ENCODE measurements at regions not wholly inside any gene's neighbourhood (a gene's known extent, or its start where the extent isn't known, plus 50 kb on each side); places are given as distances from the start of the nearest gene placed in this dataset.

GRCh38 chr3:187926620-187927019 lies 181.4 kb upstream of the BCL6 start:
- no peaks in the 10 kb centered on the region for H3K36me3 Mint-ChIP-seq (ENCODE audit: insufficient read depth, unreplicated experiment)
- DNase-seq: no peak
- H3K36me3 ChIP-seq (ENCODE audit: control insufficient read depth, insufficient read depth, low read length): no peaks in the 10 kb centered on the region; the same call in 1 of the 2 replicates
- H3K4me3 ChIP-seq (ENCODE audit: low read depth, low read length): no peak overlapping the region
- intact Hi-C loops (cut with micrococcal nuclease; ENCODE audit: unreplicated experiment): no loop called here
- no peaks in the 10 kb centered on the region; the same call in 1 of the 2 replicates for H3K9me3 ChIP-seq
- no peaks in the 10 kb centered on the region for H3K4me1 ChIP-seq
- no peaks in the 10 kb centered on the region for H3K4me1 Mint-ChIP-seq (ENCODE audit: low read depth, unreplicated experiment)
- no peaks in the 10 kb centered on the region for H3K9me3 Mint-ChIP-seq (ENCODE audit: unreplicated experiment)
- H3K27ac Mint-ChIP-seq (ENCODE audit: unreplicated experiment): no peak overlapping the region
- H3K4me3 Mint-ChIP-seq (ENCODE audit: unreplicated experiment): no peak overlapping the region
- ChIA-PET POLR2A (no interaction called here), CTCF (no interaction called here)
- BruUV-seq (replicated peaks): no TSS peak
- no peaks in the 10 kb centered on the region for H3K27me3 ChIP-seq (replicated peaks; ENCODE audit: control insufficient read depth, insufficient read depth, low read length)
- no peaks in the 10 kb centered on the region for H3K27me3 Mint-ChIP-seq (ENCODE audit: insufficient read depth, unreplicated experiment)
- TF ChIP-seq CTCF (IDR thresholded peaks at IDR 0.05; ENCODE audit: insufficient read depth in 1 of 2, low read depth in 1 of 2, low read length in 1 of 2, severe bottlenecking in 1 of 2, unreplicated experiment in 1 of 2): no peak

- Mint-ChIP-seq H3K36me3 (ENCODE audit: insufficient read depth, unreplicated experiment) (no peaks in the 10 kb centered on the region), H3K4me1 (ENCODE audit: low read depth, unreplicated experiment) (no peaks in the 10 kb centered on the region), H3K27ac (ENCODE audit: unreplicated experiment) (no peak overlapping the region), H3K9me3 (ENCODE audit: unreplicated experiment) (no peaks in the 10 kb centered on the region), H3K27me3 (ENCODE audit: insufficient read depth, unreplicated experiment) (no peaks in the 10 kb centered on the region), H3K4me3 (ENCODE audit: unreplicated experiment) (no peak overlapping the region)
- TF ChIP-seq CTCF (IDR thresholded peaks at IDR 0.05; ENCODE audit: insufficient read depth in 1 of 2, low read depth in 1 of 2, low read length in 1 of 2, severe bottlenecking in 1 of 2, unreplicated experiment in 1 of 2): no peak
- BruUV-seq (replicated peaks): no TSS peak
- Histone ChIP-seq H3K9me3 (no peaks in the 10 kb centered on the region; the same call in 1 of the 2 replicates), H3K36me3 (ENCODE audit: control insufficient read depth, insufficient read depth, low read length) (no peaks in the 10 kb centered on the region; the same call in 1 of the 2 replicates), H3K27me3 (replicated peaks; ENCODE audit: control insufficient read depth, insufficient read depth, low read length) (no peaks in the 10 kb centered on the region), H3K4me1 (no peaks in the 10 kb centered on the region), H3K4me3 (ENCODE audit: low read depth, low read length) (no peak overlapping the region)
- no peak for DNase-seq
- intact Hi-C loops (cut with micrococcal nuclease; ENCODE audit: unreplicated experiment): no loop called here
- ChIA-PET POLR2A (no interaction called here), CTCF (no interaction called here)
Measured at GRCh38 chr3:187927565-187927964, 182.3 kb upstream of the BCL6 start.

- no peak overlapping the region for H3K4me3 ChIP-seq (ENCODE audit: low read depth, low read length)
- no peaks in the 10 kb centered on the region for H3K36me3 Mint-ChIP-seq (ENCODE audit: insufficient read depth, unreplicated experiment)
- H3K9me3 ChIP-seq: no peaks in the 10 kb centered on the region; the same call in 1 of the 2 replicates
- CTCF ChIA-PET: no interaction called here
- H3K4me1 Mint-ChIP-seq (ENCODE audit: low read depth, unreplicated experiment): no peaks in the 10 kb centered on the region
- H3K4me1 ChIP-seq: no peaks in the 10 kb centered on the region
- intact Hi-C loops (cut with micrococcal nuclease; ENCODE audit: unreplicated experiment): no loop called here
- H3K9me3 Mint-ChIP-seq (ENCODE audit: unreplicated experiment): no peaks in the 10 kb centered on the region
- H3K27me3 Mint-ChIP-seq (ENCODE audit: insufficient read depth, unreplicated experiment): no peaks in the 10 kb centered on the region
- no TSS peak for BruUV-seq (replicated peaks)
- DNase-seq: no peak
- H3K27me3 ChIP-seq (replicated peaks; ENCODE audit: control insufficient read depth, insufficient read depth, low read length): no peaks in the 10 kb centered on the region
- no peak overlapping the region for H3K27ac Mint-ChIP-seq (ENCODE audit: unreplicated experiment)
- no peaks in the 10 kb centered on the region; the same call in 1 of the 2 replicates for H3K36me3 ChIP-seq (ENCODE audit: control insufficient read depth, insufficient read depth, low read length)
- TF ChIP-seq CTCF (IDR thresholded peaks at IDR 0.05; ENCODE audit: insufficient read depth in 1 of 2, low read depth in 1 of 2, low read length in 1 of 2, severe bottlenecking in 1 of 2, unreplicated experiment in 1 of 2): no peak
- POLR2A ChIA-PET: no interaction called here
- no peak overlapping the region for H3K4me3 Mint-ChIP-seq (ENCODE audit: unreplicated experiment)
Measured at GRCh38 chr3:187929112-187929816, 184.0 kb upstream of the BCL6 start.

All from Caco-2 (cell line).